ENCODE measurements at regions not wholly inside any gene's neighbourhood (a gene's known extent, or its start where the extent isn't known, plus 50 kb on each side); places are given as distances from the start of the nearest gene placed in this dataset.
A peak's percentile ranks its signal among the peaks of the same experiment; 100 is the strongest.

- no peak for DNase-seq (ENCODE audit: low read depth)
Measured at GRCh38 chr1:93815366-93816110, 63.5 kb downstream of the DNTTIP2 start.

- DNase-seq (ENCODE audit: low read depth), result no peak
Measured at GRCh38 chr1:93814795-93815340, 64.1 kb downstream of the DNTTIP2 start.

- peak; percentile 59 for DNase-seq (ENCODE audit: low read depth)
Measured at GRCh38 chr1:93814059-93814794, 64.8 kb downstream of the DNTTIP2 start.

- no peak for DNase-seq (ENCODE audit: low read depth)
Measured at GRCh38 chr1:93813076-93813475, 65.9 kb downstream of the DNTTIP2 start.

GRCh38 chr1:93811326-93812065, 67.5 kb downstream of the DNTTIP2 start:
- DNase-seq (ENCODE audit: low read depth), result no peak

- DNase-seq (ENCODE audit: low read depth), result no peak
Measured at GRCh38 chr1:93810316-93810715, 68.7 kb downstream of the DNTTIP2 start.

GRCh38 chr1:93808871-93809270, 70.1 kb downstream of the DNTTIP2 start:
- DNase-seq (ENCODE audit: low read depth), result no peak

- no peak for DNase-seq (ENCODE audit: low read depth)
Measured at GRCh38 chr1:93807311-93807930, 71.6 kb downstream of the DNTTIP2 start.

- DNase-seq (ENCODE audit: low read depth), result no peak
Measured at GRCh38 chr1:93805027-93805610, 73.9 kb downstream of the DNTTIP2 start.

GRCh38 chr1:93804412-93804811, 74.6 kb downstream of the DNTTIP2 start:
- DNase-seq (ENCODE audit: low read depth), result peak; percentile 81

- DNase-seq (ENCODE audit: low read depth), result no peak
Measured at GRCh38 chr1:93801471-93801870, 77.5 kb downstream of the DNTTIP2 start.

GRCh38 chr1:93800856-93801255, 78.2 kb downstream of the DNTTIP2 start:
- DNase-seq (ENCODE audit: low read depth), result no peak

- peak; percentile 68 for DNase-seq (ENCODE audit: low read depth)
Measured at GRCh38 chr1:93798291-93798690, 80.7 kb downstream of the DNTTIP2 start.

GRCh38 chr1:93784538-93784937, 94.5 kb downstream of the DNTTIP2 start:
- no peak for DNase-seq (ENCODE audit: low read depth)

- no peak for DNase-seq (ENCODE audit: low read depth)
Measured at GRCh38 chr1:93783876-93784275, 95.1 kb downstream of the DNTTIP2 start.

- no peak for DNase-seq (ENCODE audit: low read depth)
Measured at GRCh38 chr1:93779540-93780165, 98.0 kb upstream of the BCAR3 start.

- DNase-seq (ENCODE audit: low read depth), result no peak
Measured at GRCh38 chr1:93778457-93778856, 96.8 kb upstream of the BCAR3 start.

- DNase-seq (ENCODE audit: low read depth), result no peak
Measured at GRCh38 chr1:93777255-93777654, 95.6 kb upstream of the BCAR3 start.

GRCh38 chr1:93776728-93777127, 95.1 kb upstream of the BCAR3 start:
- DNase-seq (ENCODE audit: low read depth), result no peak

GRCh38 chr1:93775224-93775623, 93.6 kb upstream of the BCAR3 start:
- no peak for DNase-seq (ENCODE audit: low read depth)

GRCh38 chr1:93774707-93775106, 93.1 kb upstream of the BCAR3 start:
- no peak for DNase-seq (ENCODE audit: low read depth)

Measured in stromal cell of bone marrow (primary cell).